GM21529 (cell line): ENCODE measurements at regions not wholly inside any gene's neighbourhood (a gene's known extent, or its start where the extent isn't known, plus 50 kb on each side); places are given as distances from the start of the nearest gene placed in this dataset.

ENCODE experiments used
- ATAC-seq: cut with Tn5 transposase; IDR thresholded peaks from one replicate; pipeline ENCODE4 v1.9.1; 2021; ENCODE audit not compliant: unreplicated experiment

GRCh38 chr6:9428421-9429172, 986.3 kb downstream of the TFAP2A start:
- no peak for ATAC-seq

- ATAC-seq, result no peak
Measured at GRCh38 chr6:9422138-9422537, 986.8 kb upstream of the SLC35B3 start.

GRCh38 chr6:9420316-9421015, 985.1 kb upstream of the SLC35B3 start:
- no peak for ATAC-seq

GRCh38 chr6:9417400-9417799, 982.1 kb upstream of the SLC35B3 start:
- no peak for ATAC-seq

GRCh38 chr6:9412951-9413559, 977.7 kb upstream of the SLC35B3 start:
- peak; percentile 62 for ATAC-seq

GRCh38 chr6:9409126-9409525, 973.8 kb upstream of the SLC35B3 start:
- ATAC-seq, result no peak

GRCh38 chr6:9408402-9409117, 973.2 kb upstream of the SLC35B3 start:
- no peak for ATAC-seq

- ATAC-seq, result no peak
Measured at GRCh38 chr6:9405825-9406224, 970.5 kb upstream of the SLC35B3 start.

- no peak for ATAC-seq
Measured at GRCh38 chr6:9405369-9405768, 970.0 kb upstream of the SLC35B3 start.

- ATAC-seq, result no peak
Measured at GRCh38 chr6:9404351-9405146, 969.2 kb upstream of the SLC35B3 start.

- no peak for ATAC-seq
Measured at GRCh38 chr6:9403736-9404135, 968.4 kb upstream of the SLC35B3 start.

- no peak for ATAC-seq
Measured at GRCh38 chr6:9401960-9402359, 966.6 kb upstream of the SLC35B3 start.

GRCh38 chr6:9399916-9400315, 964.6 kb upstream of the SLC35B3 start:
- ATAC-seq, result no peak

GRCh38 chr6:9398767-9399373, 963.5 kb upstream of the SLC35B3 start:
- ATAC-seq, result no peak

- no peak for ATAC-seq
Measured at GRCh38 chr6:9398071-9398766, 962.9 kb upstream of the SLC35B3 start.

GRCh38 chr6:9388596-9388995, 953.3 kb upstream of the SLC35B3 start:
- no peak for ATAC-seq

GRCh38 chr6:9380568-9380967, 945.2 kb upstream of the SLC35B3 start:
- no peak for ATAC-seq

GRCh38 chr6:9373308-9373707, 938.0 kb upstream of the SLC35B3 start:
- ATAC-seq, result no peak

GRCh38 chr6:9370480-9370879, 935.1 kb upstream of the SLC35B3 start:
- ATAC-seq, result no peak

GRCh38 chr6:9365378-9365777, 930.0 kb upstream of the SLC35B3 start:
- ATAC-seq, result no peak
